CD14-positive monocyte (primary cell): ENCODE measurements at regions not wholly inside any gene's neighbourhood (a gene's known extent, or its start where the extent isn't known, plus 50 kb on each side); places are given as distances from the start of the nearest gene placed in this dataset.

Experiments
- DNase-seq, 3 donors: peaks; one replicate each; pipeline ENCODE4 v3.0.0-alpha.2; 2011 to 2022
- H2AFZ ChIP-seq: 2 replicates; pipeline ENCODE4 v1.6.0; 2012; ENCODE audit warnings: mild to moderate bottlenecking, low read depth, low read length, inconsistent platforms; ENCODE audit not compliant: insufficient read depth, poor library complexity, severe bottlenecking
- H3K27ac ChIP-seq, 2 donors: 1 replicate in 1 of 2; 2 replicates in 1 of 2; pipeline ENCODE4 v1.5.1; 2012 to 2013; ENCODE audit warnings: low read length in 2 of 2, control low read depth in 1 of 2, inconsistent platforms in 1 of 2, low read depth in 1 of 2, mild to moderate bottlenecking in 1 of 2
- H3K27me3 ChIP-seq, 2 donors: one replicate each; pipeline versions ENCODE4 v1.6.0 to v1.6.1; 2011 to 2013; ENCODE audit warnings: low read length in 2 of 2; ENCODE audit not compliant: control insufficient read depth in 2 of 2, insufficient read depth in 2 of 2
- H3K36me3 ChIP-seq, 2 donors: replicated peaks in 1 of 2; 1 replicate in 1 of 2; 2 replicates in 1 of 2; pipeline versions ENCODE4 v1.5.1 to v1.6.1; 2012 to 2013; ENCODE audit warnings: low read length in 2 of 2, control low read depth in 1 of 2, inconsistent platforms in 1 of 2, mild to moderate bottlenecking in 1 of 2; ENCODE audit not compliant: insufficient read depth in 2 of 2, control insufficient read depth in 1 of 2
- H3K4me1 ChIP-seq, 2 donors: 1 replicate in 1 of 2; 2 replicates in 1 of 2; pipeline versions ENCODE4 v1.5.1 to v1.6.1; 2012 to 2013; ENCODE audit warnings: low read length in 2 of 2, control low read depth in 1 of 2, inconsistent platforms in 1 of 2, mild to moderate bottlenecking in 1 of 2, moderate library complexity in 1 of 2; ENCODE audit not compliant: insufficient read depth in 2 of 2, control insufficient read depth in 1 of 2
- H3K4me2 ChIP-seq: replicated peaks from 2 replicates; pipeline ENCODE3; 2012; ENCODE audit warnings: low read length, moderate library complexity, mild to moderate bottlenecking; ENCODE audit not compliant: poor library complexity, severe bottlenecking; ENCODE audit errors: extremely low read depth
- H3K4me3 ChIP-seq, 3 experiments: fragments of 200-600 bp in 1 of 3; sonication (generic) in 1 of 3; replicated peaks in 1 of 3; 1 replicate in 2 of 3; 2 replicates in 1 of 3; pipeline ENCODE4 v1.5.1; 2011 to 2013; ENCODE audit warnings: low read length in 3 of 3, mild to moderate bottlenecking in 3 of 3, control low read depth in 2 of 3, low read depth in 2 of 3, inconsistent platforms in 1 of 3, moderate library complexity in 1 of 3
- H3K79me2 ChIP-seq: 2 replicates; pipeline ENCODE4 v1.6.0; 2012; ENCODE audit warnings: mild to moderate bottlenecking, control low read depth, inconsistent platforms, low read length, moderate library complexity; ENCODE audit not compliant: insufficient read depth
- H3K9ac ChIP-seq: 2 replicates; pipeline ENCODE4 v1.6.0; 2017; ENCODE audit warnings: low read length, mild to moderate bottlenecking; ENCODE audit not compliant: insufficient read depth, poor library complexity, severe bottlenecking
- H3K9me3 ChIP-seq, 2 donors: replicated peaks in 1 of 2; 1 replicate in 1 of 2; 2 replicates in 1 of 2; pipeline versions ENCODE4 v1.5.1 to v1.6.1; 2012 to 2013; ENCODE audit warnings: low read length in 2 of 2, control low read depth in 1 of 2; ENCODE audit not compliant: control insufficient read depth in 1 of 2, insufficient read depth in 1 of 2
- H4K20me1 ChIP-seq: 2 replicates; pipeline ENCODE4 v1.6.0; 2012; ENCODE audit warnings: mild to moderate bottlenecking, low read length, control low read depth, moderate library complexity; ENCODE audit not compliant: insufficient read depth
- H3K27ac Mint-ChIP-seq, 7 donors: one replicate each; pipeline ENCODE4 v1.8.0; 2020; ENCODE audit warnings: mild to moderate bottlenecking in 7 of 7, mixed read lengths in 7 of 7, moderate library complexity in 6 of 7, inconsistent platforms in 2 of 7
- H3K27me3 Mint-ChIP-seq, 3 donors: one replicate each; pipeline ENCODE4 v1.8.0; 2021 to 2022; ENCODE audit warnings: low read depth in 3 of 3, mild to moderate bottlenecking in 3 of 3, mixed read lengths in 3 of 3, moderate library complexity in 3 of 3, inconsistent platforms in 1 of 3
- H3K36me3 Mint-ChIP-seq, 2 donors: one replicate each; pipeline ENCODE4 v1.8.0; 2020; ENCODE audit warnings: mixed read lengths in 2 of 2, inconsistent platforms in 1 of 2, mild to moderate bottlenecking in 1 of 2
- H3K4me1 Mint-ChIP-seq: one replicate; pipeline ENCODE4 v1.8.0; 2020; ENCODE audit warnings: mild to moderate bottlenecking, mixed read lengths
- H3K4me3 Mint-ChIP-seq, 2 donors: one replicate each; pipeline ENCODE4 v1.8.0; 2020; ENCODE audit warnings: mild to moderate bottlenecking in 2 of 2, mixed read lengths in 2 of 2, moderate library complexity in 1 of 2
- H3K9me3 Mint-ChIP-seq, 7 donors: one replicate each; pipeline ENCODE4 v1.8.0; 2020 to 2022; ENCODE audit warnings: mixed read lengths in 7 of 7, mild to moderate bottlenecking in 6 of 7, moderate library complexity in 6 of 7, inconsistent platforms in 2 of 7
- CTCF ChIP-seq: fragments of 200-600 bp; IDR thresholded peaks from one replicate; pipeline ENCODE4 v1.8.0; 2022; ENCODE audit warnings: antibody characterized with exemption, mild to moderate bottlenecking
- WGBS: methylation state at CpG from one replicate; pipeline ENCODE4 v1.1.5; 2013; ENCODE audit warnings: missing lambda C conversion rate; ENCODE audit not compliant: insufficient coverage; 5-methylcytosine and 5-hydroxymethylcytosine counted together
- intact Hi-C, 2 donors: fragments of 100-400 bp; cut with micrococcal nuclease; formaldehyde crosslinking; loops; one replicate each; pipeline versions ENCODE4 v1.15.0 to v1.15.1; 2023

GRCh38 chr2:144595686-144596072, 75.8 kb upstream of the ZEB2 start:
- Histone ChIP-seq H3K4me1 (peaks cover 28 to 39% of the 10 kb centered on the region in 2 donors), H4K20me1 (no peaks in the 10 kb centered on the region), H3K27me3 (no peaks in the 10 kb centered on the region), H3K4me2 (peak overlapping the region; percentile 62), H3K9ac (no peak overlapping the region), H3K27ac (peak overlapping the region in 1 of 2 donors; percentile 68), H3K36me3 (no peaks in the 10 kb centered on the region), H3K9me3 (no peaks in the 10 kb centered on the region), H3K79me2 (no peaks in the 10 kb centered on the region), H3K4me3 (peak overlapping the region in 1 of 3 experiments; percentile 48), H2AFZ (peak overlapping the region; percentile 62)
- H3K9me3 Mint-ChIP-seq, result peaks cover 0 to 3% (median 0%) of the 10 kb centered on the region in 7 donors
- 90% methylated on average over 2 of the region's 4 CpGs for WGBS
- H3K27me3 Mint-ChIP-seq, result no peaks in the 10 kb centered on the region
- intact Hi-C loops, result loop anchor here in 1 of 2 donors (5.0 kb wide), 1 partner anchor 33 kb away; no protein-coding TSS in a partner anchor
- TF ChIP-seq CTCF, result no peak
- H3K36me3 Mint-ChIP-seq, result no peaks in the 10 kb centered on the region
- peak overlapping the region in 4 of 7 donors; percentile 55 to 83 (median 70) for H3K27ac Mint-ChIP-seq
- peak overlapping the region in 1 of 2 donors; percentile 58 for H3K4me3 Mint-ChIP-seq
- DNase-seq, result no peak
- H3K4me1 Mint-ChIP-seq, result peaks cover 43% of the 10 kb centered on the region

- Histone ChIP-seq H3K27me3 (no peaks in the 10 kb centered on the region), H3K4me2 (no peak overlapping the region), H4K20me1 (no peaks in the 10 kb centered on the region), H2AFZ (peak overlapping the region; percentile 21), H3K9ac (no peak overlapping the region), H3K4me3 (no peak overlapping the region), H3K27ac (no peak overlapping the region), H3K79me2 (no peaks in the 10 kb centered on the region), H3K4me1 (peaks cover 28 to 39% of the 10 kb centered on the region in 2 donors), H3K36me3 (no peaks in the 10 kb centered on the region), H3K9me3 (no peaks in the 10 kb centered on the region)
- intact Hi-C loops, result loop anchor here in 1 of 2 donors (5.0 kb wide), 1 partner anchor 33 kb away; no protein-coding TSS in a partner anchor
- H3K4me1 Mint-ChIP-seq, result peaks cover 40% of the 10 kb centered on the region
- no peaks in the 10 kb centered on the region for H3K27me3 Mint-ChIP-seq
- no peaks in the 10 kb centered on the region for H3K36me3 Mint-ChIP-seq
- WGBS, result no CpG with 5 or more reads among the region's 2 CpGs
- H3K4me3 Mint-ChIP-seq, result no peak overlapping the region
- DNase-seq, result no peak
- TF ChIP-seq CTCF, result no peak
- no peaks in the 10 kb centered on the region for H3K9me3 Mint-ChIP-seq
- H3K27ac Mint-ChIP-seq, result peak overlapping the region in 3 of 7 donors; percentile 24 to 62 (median 46)
Observed at GRCh38 chr2:144595279-144595678, 75.4 kb upstream of the ZEB2 start.
